ENCODE measurements at regions not wholly inside any gene's neighbourhood (a gene's known extent, or its start where the extent isn't known, plus 50 kb on each side); places are given as distances from the start of the nearest gene placed in this dataset.

DNA sequence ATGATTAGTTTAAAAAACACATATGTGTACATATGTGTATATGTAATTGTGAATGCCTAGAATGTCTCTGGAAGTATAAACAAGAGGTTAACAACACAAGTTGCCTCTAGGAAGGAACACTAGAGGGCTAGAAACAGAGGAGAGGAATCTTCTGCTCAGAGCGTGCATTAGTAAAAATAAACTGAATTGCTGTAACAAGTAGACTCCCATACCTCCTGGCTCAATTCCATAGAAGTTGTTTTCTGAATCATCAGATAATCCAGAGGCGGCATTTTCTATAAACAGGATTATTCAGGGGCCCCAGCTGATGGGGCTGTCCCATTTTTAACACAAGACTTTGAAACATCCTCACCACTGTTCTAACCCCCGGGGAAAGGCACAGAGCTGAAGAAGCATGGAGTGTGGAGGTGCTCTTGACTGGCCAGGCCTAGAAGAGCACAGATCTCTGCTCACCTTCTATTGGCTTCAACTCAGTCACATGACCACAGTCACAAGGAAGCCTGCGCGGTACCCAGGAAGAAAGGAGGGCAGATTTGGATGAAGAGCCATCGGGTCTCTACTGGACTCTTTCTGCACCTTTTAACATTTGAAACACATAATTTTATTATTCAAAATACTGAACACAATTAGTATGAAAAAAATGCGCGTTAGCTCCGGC is 145.7 kb downstream of the TLE3 start:
- DNase-seq (ENCODE audit: low read depth) = no peak

DNA sequence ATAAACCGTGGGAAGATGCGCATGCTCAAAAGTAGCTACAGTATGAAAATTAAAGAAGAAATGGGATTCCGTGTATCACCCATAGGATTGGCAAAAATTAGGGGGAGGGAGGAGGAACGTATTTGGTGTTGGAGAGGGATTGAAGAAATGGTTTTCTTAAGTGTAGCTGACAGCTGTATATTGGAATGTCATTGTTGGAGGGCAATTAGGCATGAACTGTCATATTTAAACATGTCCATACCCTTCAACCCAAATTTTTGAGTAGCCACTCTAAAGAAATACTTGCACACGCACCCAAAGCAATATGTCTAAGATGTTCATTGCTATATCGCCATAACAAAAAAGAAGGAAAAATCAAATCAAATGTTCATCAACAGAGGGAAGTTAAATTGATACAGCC is 144.7 kb downstream of the TLE3 start:
- no peak for DNase-seq (ENCODE audit: low read depth)

DNA sequence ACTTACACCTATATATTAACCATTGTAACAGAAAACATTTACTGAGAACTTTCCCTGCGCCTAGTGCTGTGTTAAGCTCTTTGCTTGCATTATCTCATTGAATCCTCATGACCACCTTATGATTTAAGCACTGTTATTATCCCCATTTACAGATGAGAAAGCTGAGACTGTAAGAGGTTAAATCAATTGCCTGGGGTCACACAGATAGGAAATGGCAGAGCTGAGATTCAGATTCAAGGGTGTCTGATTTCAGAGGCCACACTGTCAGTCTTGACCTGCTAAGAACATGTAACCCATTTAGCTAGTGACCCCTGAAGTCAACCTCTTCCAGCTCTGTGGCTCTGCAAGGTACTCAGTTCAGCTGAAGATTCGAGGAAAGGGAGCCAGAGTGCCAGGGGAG is 143.9 kb downstream of the TLE3 start:
- no peak for DNase-seq (ENCODE audit: low read depth)

DNA sequence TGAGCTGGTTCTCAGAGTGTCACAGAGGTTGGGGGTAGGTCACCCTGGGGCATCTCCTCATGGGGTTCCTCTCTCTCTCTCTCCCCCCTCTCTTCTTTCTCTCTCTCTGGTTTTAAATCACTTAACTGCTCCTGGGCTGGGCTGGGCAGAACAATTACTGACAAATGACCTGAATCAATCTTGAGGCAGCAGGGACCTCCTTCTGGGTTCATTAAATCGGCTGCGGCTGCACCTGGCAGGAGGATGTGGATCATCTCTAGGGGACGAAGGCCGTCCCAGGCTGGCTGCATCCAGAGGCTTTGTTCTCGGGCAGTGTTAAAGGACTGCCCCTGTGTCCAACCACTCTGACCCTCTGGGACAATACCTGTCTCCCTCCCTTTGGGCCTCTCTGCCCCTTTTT is 143.1 kb downstream of the TLE3 start:
- no peak for DNase-seq (ENCODE audit: low read depth)

DNA sequence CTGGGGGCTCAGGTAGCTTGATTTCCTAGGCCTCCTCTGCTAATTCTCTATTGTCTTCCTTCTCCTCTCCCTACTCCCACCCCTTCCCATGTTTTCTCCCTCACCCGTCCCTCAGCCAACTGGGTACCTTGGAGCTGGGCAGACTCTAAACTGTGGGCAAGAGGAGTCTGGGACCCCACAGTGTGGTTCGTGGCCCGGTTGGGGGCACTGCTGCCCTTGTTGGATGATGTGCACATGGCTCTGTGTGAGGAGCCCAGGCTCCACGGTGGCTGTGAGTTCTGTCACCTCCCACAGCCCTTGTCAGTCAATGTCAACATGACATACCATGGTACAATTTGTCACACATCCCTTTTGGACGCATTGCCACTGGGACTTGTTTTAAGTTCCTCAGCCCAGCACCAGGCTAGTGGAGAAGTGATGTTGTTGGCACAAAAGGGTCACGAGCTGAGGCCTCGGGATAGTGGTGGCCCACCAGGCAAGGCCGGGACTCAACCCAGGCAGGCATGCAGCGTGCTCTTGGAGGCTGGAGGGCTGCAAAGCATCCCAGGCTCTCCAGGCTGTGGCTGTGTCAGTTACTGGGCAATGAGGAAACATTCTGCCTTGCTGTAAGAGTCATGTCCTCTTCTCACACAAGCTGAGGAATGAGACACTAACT is 142.3 kb downstream of the TLE3 start:
- no peak for DNase-seq (ENCODE audit: low read depth)

DNA sequence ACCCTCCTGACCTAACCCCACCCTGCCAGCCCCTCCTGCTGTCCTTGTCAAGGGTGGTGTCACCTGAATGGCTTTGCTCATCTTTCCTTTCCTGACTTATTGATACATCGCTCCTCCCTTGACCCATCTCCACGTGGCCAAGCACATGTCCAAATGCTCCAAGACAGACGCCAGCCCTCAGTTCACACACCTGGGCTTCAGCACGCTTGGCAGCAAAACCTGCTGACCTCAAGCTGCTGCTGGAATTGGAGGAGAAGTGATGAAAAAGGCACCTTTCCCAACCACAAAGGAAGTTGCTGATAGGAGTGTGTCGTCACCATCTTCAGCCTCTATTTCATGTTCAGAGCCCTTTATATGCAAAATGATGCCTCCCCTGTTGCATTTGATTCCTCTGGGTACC is 141.3 kb downstream of the TLE3 start:
- DNase-seq (ENCODE audit: low read depth) = no peak

DNA sequence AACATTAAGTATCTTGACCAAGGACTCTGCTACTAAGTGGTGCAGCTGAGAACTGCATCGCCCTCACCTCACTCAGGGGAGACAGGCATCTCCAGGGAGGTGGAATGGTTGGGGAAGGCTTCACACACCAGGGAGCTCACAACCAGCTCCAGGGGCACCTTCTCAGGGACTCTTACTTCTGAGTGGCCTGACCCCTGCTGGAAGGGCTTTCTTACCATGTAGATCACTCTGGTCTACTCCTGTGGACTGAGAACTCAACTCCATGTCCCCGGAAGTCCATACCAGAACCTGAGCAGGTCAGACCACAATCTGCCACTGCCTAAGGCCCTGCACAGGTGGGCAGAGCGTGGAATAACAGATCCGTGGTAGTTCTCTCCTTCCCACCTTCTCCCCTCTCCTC is 140.5 kb downstream of the TLE3 start:
- DNase-seq (ENCODE audit: low read depth) = peak; percentile 10

DNA sequence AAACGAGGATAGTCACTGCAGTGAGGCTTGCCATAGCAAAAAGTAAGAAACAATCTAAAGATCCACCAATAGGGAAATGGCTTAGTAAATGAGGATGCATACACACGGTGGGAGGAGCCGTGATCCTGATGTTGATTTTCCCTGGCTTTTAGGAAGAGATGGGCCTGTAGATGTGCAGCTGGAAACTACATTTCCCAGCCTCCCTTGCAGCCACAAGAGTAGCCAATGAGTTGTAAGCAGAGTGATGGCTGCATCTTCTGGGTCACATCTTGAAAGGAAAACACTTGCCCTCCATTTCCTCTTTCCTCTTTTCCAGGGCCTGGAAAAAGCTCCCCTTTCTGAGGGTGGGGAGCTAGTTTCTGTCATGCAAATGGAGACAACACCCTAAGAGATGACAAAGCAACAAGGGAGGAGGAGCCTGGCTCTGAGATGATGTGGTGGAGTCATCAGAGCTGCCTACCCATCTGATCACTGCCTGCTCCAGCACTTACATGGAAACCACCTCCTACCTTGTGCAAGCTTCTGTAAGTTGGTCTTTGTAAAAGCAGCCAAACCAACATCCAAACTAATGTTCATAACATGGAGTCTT is 139.1 kb downstream of the TLE3 start:
- peak; percentile 20 for DNase-seq (ENCODE audit: low read depth)

DNA sequence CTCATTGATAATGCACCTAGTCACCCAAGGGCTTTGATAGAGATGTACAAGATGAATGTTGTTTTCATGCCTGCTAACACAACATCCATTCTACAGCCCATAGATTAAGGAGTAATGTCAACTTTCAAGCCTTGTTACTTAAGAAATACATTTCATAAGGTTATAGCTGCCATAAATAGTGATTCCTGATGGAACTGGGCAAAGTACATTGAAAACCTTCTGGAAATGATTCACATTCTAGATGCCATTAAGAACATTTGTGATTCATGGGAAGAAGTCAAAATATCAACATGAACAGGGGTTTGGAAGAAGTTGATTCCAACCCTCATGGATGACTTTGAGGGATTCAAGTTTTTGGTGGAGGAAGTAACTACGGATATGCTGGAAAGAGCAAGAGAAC is 135.2 kb downstream of the TLE3 start:
- no peak for DNase-seq (ENCODE audit: low read depth)

DNA sequence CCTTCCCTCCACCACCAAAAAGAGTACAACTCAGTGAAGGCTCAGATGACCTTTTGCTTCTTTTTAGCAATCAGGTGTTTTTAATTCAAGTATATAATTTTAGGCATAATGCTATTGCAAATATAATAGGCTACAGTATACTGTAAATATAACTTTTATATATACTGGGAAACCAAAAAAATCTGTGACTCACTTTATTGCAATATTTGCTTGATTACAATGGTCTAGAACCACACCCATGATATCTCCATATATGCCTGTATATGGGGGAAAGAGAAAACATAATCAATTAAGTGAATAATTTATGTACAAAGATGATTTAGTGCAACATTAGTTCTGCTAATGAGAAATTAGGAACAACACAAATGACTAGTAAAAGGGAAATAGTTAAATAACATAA is 134.3 kb downstream of the TLE3 start:
- DNase-seq (ENCODE audit: low read depth) = no peak

DNA sequence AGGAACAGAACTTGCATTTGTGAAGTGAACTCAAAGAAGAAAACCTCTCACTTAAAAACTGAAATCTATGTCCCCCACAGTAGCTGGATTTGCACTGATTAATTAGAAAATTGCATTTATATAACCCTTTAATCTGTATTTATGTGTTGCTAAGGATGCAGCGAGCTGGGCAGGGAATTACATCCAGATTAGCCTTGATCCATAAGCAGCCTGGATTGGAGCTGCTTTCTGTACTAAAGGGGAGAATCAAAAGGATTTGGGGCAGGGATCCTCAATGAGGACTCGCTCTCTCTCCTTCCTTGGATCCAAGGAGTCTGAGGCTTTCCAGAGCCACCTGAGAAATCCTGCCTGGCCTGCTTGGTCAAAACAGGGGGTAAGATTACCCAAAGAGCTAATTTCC is 125.9 kb downstream of the TLE3 start:
- DNase-seq (ENCODE audit: low read depth) = no peak

DNA sequence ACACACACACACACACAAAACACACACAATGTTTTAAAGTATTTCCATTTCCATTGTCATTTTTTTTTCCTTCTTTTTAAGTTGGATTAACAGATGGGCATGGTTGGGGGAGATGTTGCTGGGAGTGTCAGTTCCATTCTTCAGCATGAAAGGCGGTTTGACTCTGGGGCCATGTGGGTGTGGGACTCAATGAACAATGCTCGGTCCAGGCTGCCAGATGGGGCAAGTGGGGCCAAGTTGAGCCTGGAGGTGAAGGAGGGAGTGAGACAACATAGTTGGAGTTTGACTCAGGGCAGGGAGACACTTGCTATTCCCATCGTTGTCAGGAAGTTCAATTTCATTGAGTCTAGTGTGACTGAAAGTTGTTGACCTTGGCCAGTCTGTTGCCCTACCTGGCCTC is 125.3 kb downstream of the TLE3 start:
- no peak for DNase-seq (ENCODE audit: low read depth)

DNA sequence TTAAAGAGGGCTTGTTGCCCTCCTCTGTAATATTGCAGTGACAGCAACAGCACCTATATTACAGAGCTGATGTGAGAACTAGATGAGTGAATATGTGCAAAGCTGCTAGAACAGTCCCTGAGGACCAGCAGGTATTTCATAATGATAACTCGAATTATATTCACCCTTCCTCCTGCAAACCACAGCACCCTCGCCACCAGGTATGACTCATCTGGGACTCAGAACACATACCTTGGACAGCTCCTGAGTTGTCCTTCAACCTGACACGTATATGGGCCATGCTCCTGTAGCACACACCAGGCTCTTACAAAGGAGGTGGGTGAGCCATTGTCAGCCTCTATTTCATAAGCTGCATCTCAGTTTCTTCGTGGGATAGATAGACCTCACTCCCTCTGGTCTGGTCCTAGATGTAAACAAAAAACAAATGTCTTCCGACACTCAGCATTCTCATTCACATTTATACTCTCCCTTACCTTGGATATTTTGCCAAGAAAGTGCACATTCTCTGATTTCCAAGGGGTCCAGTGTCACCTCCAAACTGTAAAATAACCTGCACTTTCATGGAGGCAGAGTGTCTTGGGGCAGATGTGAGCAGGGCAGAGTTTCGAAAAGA is 124.5 kb downstream of the TLE3 start:
- DNase-seq (ENCODE audit: low read depth) = peak; percentile 50

DNA sequence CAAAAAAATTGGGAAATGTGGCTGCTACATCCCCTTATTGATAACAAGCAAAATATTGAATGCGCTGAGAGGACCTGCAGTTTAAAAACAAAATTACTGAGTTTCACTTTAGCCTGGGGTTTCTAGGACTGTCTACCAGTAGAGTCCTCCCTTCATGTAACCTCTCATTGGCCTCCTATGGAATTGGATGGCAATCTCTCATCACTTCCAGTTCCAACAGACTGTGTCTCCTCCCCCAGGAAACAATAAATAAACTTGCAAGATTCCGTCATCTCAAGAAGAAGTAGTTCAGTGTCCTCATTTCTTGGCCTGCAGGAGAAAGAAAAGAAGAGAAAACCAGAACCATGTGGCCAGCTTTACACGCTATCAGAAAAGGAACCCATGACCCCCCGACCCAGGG is 123.8 kb downstream of the TLE3 start:
- no peak for DNase-seq (ENCODE audit: low read depth)

DNA sequence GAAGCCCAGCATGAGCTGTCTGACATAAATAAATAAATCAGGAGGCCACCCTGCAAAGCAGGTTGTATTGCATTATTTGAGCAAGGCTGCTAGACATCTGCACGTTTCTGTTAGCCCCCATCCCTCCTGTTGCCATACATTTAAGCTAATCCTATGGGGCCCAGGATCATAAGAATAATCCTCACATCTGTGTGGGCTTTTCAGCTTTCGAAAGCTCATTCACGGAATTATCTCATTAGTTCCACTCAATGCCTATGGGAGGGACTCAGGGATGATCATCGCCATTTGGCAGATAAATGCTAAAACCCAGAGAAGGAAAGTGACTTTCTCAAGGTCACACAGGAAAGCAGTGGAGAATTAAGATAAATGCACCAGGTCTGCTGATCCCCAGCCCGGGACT is 123.4 kb downstream of the TLE3 start:
- no peak for DNase-seq (ENCODE audit: low read depth)

DNA sequence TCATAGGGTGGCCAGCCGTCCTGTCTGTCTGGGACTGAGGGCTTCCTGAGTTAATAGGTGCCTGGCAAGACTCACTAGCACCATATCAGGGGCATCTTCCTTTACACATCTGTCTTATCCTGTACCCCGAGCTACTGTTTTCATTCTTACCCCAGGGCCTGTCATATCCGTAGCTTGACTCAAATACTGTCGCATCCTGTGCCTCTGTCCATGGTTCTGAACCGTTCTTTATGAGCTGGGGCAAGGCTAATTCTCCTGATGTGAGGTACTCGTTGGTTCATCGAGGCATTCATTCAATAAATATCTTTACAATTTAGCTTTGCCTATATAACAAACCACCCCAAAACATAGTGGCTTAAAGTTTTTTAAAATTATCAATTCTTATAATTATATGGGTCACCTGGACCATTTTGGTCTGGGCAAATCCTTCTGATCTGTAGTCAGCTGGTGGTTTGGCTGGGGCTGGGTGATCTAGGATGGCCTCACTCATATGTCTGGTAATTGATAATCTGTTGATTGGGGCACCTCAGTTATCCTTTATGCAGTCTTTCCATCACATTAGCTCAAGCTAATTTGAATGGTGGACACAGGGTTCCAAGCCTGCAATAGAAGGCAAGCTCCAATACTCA is 121.2 kb downstream of the TLE3 start:
- DNase-seq (ENCODE audit: low read depth) = peak; percentile 63

DNA sequence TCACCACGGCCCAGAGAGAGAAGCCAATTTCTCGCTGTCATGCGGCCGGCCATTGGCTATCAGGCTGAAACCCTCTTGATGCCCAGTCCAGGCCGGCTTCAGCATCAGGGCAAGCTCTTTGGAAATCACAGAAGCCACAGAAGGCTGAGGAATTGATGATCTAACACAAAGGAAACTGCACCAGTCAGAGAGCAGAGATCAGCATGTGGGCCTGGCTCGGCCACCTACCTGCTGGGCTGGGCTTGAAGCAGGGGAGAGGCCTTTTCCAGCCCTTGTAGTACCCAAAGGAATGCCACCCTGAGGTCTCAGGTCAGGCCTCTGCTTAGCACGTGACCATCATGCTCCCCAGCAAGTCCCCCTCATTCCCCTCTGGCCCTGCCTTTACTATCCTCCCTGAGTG is 119.1 kb downstream of the TLE3 start:
- DNase-seq (ENCODE audit: low read depth) = no peak

DNA sequence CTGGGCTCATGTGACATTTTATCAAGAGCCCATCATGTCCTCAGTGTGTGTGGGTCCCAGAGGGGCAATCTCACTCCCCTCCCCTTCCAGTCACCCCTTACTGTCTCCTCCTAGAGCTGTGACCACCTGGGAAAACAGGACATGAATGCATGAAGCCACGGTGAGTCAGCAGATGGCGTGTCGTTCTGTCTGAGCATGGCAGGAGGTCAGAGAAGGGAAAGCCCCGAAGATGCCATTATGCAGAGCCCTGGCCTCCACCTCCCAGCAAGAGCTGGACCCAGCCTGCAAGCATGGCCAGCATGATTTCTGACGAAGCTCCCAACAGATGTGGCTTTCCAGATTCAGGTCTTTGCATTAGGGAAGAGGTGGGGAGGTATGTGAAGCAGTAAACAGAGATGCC is 118.5 kb downstream of the TLE3 start:
- peak; percentile 31 for DNase-seq (ENCODE audit: low read depth)

DNA sequence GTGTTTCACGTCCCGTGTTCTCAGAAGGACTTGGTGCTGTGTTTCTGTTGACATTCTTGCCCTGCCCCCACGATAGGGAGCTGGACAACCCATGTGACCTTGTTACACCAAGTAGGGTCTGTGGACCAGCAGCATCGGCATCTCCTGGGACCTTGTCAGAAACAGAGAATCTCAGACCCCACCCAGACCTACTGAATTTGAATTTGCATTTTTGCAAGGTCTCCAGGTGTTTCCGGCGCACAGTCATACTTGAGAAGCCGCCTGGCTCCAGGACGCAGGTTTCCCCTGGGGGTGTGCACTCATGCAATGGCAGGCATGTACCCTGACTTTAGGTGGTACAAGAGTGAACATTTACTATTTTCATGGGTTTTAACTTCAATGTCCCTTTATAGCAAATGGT is 117.9 kb downstream of the TLE3 start:
- DNase-seq (ENCODE audit: low read depth) = no peak

DNA sequence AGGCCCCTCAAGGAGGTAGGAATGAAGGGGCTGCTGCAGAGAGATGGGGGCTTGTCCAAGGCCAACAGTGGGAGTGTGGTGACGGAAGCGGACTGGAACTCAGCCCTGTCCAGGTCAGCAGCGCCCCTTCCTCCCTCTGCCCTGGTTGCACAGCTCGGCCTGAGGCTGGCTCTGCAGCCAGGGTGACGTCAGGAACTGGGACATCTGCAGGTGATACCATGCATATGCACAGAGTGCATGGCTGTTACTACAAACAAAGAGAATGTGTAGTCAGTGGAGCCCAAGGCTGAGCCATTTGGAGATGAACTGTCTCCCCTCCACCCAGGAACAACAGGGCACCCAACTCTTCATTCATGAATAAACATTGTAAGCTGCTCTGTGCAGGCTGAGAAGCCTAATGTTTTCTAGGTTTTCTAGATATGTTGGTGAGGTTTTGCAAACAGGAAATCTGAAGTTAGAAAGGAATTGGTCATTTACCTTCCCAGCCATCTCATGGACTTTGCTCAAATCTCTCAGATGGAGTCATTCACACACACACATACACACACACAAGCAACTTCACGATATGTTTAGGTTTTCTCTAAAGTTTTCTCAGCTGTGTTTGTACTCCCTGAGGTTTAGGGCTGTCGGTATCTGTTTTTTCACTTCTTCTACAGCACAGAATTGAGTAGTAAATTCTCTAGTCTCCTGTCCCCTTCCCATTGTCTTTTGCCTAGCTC is 117.2 kb downstream of the TLE3 start:
- DNase-seq (ENCODE audit: low read depth) = no peak

DNA sequence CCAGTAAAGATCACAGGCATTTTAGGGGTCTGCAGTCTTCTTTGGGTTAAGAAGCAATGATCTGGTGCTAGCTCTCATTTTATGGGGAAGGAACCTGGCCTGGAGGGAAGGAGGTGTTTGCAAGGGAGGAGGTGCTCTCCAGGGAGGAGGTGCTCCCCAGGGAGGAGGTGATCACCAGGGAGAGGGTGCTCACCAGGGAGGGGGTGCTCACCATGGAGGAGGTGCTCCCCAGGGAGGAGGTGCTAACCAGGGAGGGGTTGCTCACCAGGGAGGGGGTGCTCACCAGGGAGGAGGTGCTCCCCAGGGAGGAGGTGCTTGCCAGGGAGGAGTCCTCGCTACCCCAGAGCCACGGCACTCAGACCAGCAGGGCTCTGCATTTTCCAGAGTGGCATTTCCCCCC is 115.7 kb downstream of the TLE3 start:
- no peak for DNase-seq (ENCODE audit: low read depth)

DNA sequence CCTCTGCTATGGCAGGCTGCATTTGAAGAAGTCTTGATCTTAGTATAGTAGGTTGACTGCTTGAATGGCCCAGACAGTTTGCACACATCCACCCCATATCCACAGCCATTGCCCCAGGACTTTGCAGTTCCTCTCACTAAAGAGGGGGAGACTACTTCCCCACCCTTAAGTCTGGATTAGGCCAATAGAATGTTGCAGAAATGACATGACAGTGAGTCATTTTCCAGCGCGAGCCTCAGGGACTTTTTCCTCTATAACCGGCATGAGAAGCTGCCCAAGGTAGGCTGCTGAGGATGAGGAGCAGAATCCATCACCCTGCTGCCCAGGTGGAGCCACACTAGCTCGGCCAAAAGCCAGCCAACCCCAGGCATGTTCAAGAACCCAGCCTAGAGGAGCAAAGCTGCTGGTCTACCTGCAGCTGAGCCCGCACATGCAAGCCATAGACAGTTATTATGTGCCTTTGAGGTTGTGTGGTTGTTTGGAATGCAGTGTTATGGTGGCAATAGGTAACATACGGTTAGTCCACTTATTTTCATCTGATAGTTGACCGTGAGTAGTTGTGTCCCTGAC is 113.9 kb downstream of the TLE3 start:
- peak; percentile 22 for DNase-seq (ENCODE audit: low read depth)

Data from EH (cell line).